Peyer's patch (tissue), 4 donors: ENCODE measurements at regions not wholly inside any gene's neighbourhood (a gene's known extent, or its start where the extent isn't known, plus 50 kb on each side); places are given as distances from the start of the nearest gene placed in this dataset.

Experiments used
- POLR2A ChIP-seq, 2 donors: fragments of 450-650 bp; IDR thresholded peaks; one replicate each; pipeline ENCODE4 v1.5.1; 2017; ENCODE audit warnings: antibody characterized with exemption in 2 of 2, mild to moderate bottlenecking in 2 of 2, moderate library complexity in 2 of 2
- TF ChIP-seq, protein P1 (sequence below), 6 experiments: fragments of 450-650 bp in 4 of 6; fragments of 200-600 bp in 2 of 6; sonication (generic) in 1 of 6; IDR thresholded peaks; one replicate each; pipeline ENCODE4 v1.5.1; 2017 to 2019; ENCODE audit warnings: antibody characterized with exemption in 6 of 6, mild to moderate bottlenecking in 3 of 6, moderate library complexity in 1 of 6

DNA sequence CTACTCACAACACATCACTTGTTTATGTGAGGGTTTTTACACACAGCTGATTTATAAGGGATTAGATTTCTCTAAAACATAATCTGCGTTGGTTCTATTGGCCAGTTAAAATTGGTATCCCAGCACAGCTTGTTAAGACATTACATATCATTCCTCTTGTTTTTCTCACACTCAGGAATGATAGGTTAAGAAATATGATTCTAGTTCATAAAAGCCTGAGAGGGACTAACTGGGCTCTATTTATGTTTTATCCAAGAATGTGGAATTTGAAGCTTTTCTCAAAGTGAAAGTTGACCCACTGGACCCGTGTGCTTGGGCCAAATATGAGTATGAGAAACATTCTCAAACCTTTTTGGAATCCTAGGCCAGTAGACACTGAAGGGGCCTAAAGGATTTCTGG, 117.3 kb downstream of the TMEM170B start:
- TF ChIP-seq, protein P1, sequence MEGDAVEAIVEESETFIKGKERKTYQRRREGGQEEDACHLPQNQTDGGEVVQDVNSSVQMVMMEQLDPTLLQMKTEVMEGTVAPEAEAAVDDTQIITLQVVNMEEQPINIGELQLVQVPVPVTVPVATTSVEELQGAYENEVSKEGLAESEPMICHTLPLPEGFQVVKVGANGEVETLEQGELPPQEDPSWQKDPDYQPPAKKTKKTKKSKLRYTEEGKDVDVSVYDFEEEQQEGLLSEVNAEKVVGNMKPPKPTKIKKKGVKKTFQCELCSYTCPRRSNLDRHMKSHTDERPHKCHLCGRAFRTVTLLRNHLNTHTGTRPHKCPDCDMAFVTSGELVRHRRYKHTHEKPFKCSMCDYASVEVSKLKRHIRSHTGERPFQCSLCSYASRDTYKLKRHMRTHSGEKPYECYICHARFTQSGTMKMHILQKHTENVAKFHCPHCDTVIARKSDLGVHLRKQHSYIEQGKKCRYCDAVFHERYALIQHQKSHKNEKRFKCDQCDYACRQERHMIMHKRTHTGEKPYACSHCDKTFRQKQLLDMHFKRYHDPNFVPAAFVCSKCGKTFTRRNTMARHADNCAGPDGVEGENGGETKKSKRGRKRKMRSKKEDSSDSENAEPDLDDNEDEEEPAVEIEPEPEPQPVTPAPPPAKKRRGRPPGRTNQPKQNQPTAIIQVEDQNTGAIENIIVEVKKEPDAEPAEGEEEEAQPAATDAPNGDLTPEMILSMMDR (IDR thresholded peaks at IDR 0.05) = no peak
- no peak for TF ChIP-seq POLR2A (IDR thresholded peaks at IDR 0.05)
